ENCODE measurements at regions not wholly inside any gene's neighbourhood (a gene's known extent, or its start where the extent isn't known, plus 50 kb on each side); places are given as distances from the start of the nearest gene placed in this dataset.

- no peak overlapping the region for H3K14ac ChIP-seq (ENCODE audit: low read length)
- H3K4me3 ChIP-seq (ENCODE audit: low read length in 2 of 2): no peak overlapping the region
- H3K36me3 ChIP-seq (replicated peaks in 1 of 2; ENCODE audit: control insufficient read depth in 2 of 2, insufficient read depth in 2 of 2, low read length in 2 of 2): no peaks in the 10 kb centered on the region
- no peak overlapping the region for H3K23ac ChIP-seq (ENCODE audit: low read depth, low read length, poor library complexity)
- peaks cover 0 to 3% of the 10 kb centered on the region in 2 donors for H3K4me1 ChIP-seq (ENCODE audit: control insufficient read depth in 2 of 2, insufficient read depth in 1 of 2, low read depth in 1 of 2, low read length in 2 of 2)
- H2AFZ ChIP-seq (ENCODE audit: low read length): no peak overlapping the region
- H2BK15ac ChIP-seq (ENCODE audit: low read length): no peak overlapping the region
- no peak overlapping the region for H3K4me2 ChIP-seq (ENCODE audit: insufficient read depth, low read length, poor library complexity, severe bottlenecking)
- H2BK120ac ChIP-seq (ENCODE audit: low read depth, low read length): no peak overlapping the region
- H3K9ac ChIP-seq (ENCODE audit: low read depth, low read length, poor library complexity): no peak overlapping the region
- H3K27ac ChIP-seq (replicated peaks; ENCODE audit: low read length): no peak overlapping the region
- WGBS, 2 donors (ENCODE audit: extremely low coverage in 2 of 2, insufficient read length in 2 of 2, insufficient replicate concordance in 1 of 2): no CpG with 5 or more reads among the region's 1 CpG
- no peak overlapping the region for H2AK5ac ChIP-seq (ENCODE audit: low read depth, low read length)
- H3K4ac ChIP-seq (ENCODE audit: low read length): no peak overlapping the region
- H4K8ac ChIP-seq (ENCODE audit: low read depth, low read length): no peak overlapping the region
- no peaks in the 10 kb centered on the region for H3K79me1 ChIP-seq (ENCODE audit: low read depth, low read length)
- no peaks in the 10 kb centered on the region for H3K9me3 ChIP-seq (replicated peaks in 1 of 2; ENCODE audit: control insufficient read depth in 2 of 2, insufficient read depth in 1 of 2, low read depth in 1 of 2, low read length in 2 of 2)
- H2BK12ac ChIP-seq (ENCODE audit: low read length): no peak overlapping the region
- no peak for DNase-seq (ENCODE audit: low spot score)
- no peak overlapping the region for H3K18ac ChIP-seq (ENCODE audit: low read length)
- H3K27me3 ChIP-seq (ENCODE audit: control insufficient read depth in 3 of 3, insufficient read depth in 3 of 3, low read depth in 1 of 3, low read length in 3 of 3): no peaks in the 10 kb centered on the region
- H4K91ac ChIP-seq (ENCODE audit: low read depth, low read length, poor library complexity): no peak overlapping the region
- no peak overlapping the region for H2BK5ac ChIP-seq (ENCODE audit: low read length)
Observed at GRCh38 chr4:138832563-138832962, 183.0 kb upstream of the NOCT start.

GRCh38 chr4:138831948-138832347 is 183.6 kb upstream of the NOCT start:
- Histone ChIP-seq H3K4me3 (ENCODE audit: low read length in 2 of 2) (no peak overlapping the region), H3K9me3 (replicated peaks in 1 of 2; ENCODE audit: control insufficient read depth in 2 of 2, insufficient read depth in 1 of 2, low read depth in 1 of 2, low read length in 2 of 2) (no peaks in the 10 kb centered on the region), H3K23ac (ENCODE audit: low read depth, low read length, poor library complexity) (no peak overlapping the region), H4K8ac (ENCODE audit: low read depth, low read length) (no peak overlapping the region), H3K9ac (ENCODE audit: low read depth, low read length, poor library complexity) (no peak overlapping the region), H3K79me1 (ENCODE audit: low read depth, low read length) (no peaks in the 10 kb centered on the region), H3K27ac (replicated peaks; ENCODE audit: low read length) (no peak overlapping the region), H4K91ac (ENCODE audit: low read depth, low read length, poor library complexity) (no peak overlapping the region), H2AFZ (ENCODE audit: low read length) (no peak overlapping the region), H2BK120ac (ENCODE audit: low read depth, low read length) (no peak overlapping the region), H3K4ac (ENCODE audit: low read length) (no peak overlapping the region), H3K36me3 (replicated peaks in 1 of 2; ENCODE audit: control insufficient read depth in 2 of 2, insufficient read depth in 2 of 2, low read length in 2 of 2) (no peaks in the 10 kb centered on the region), H3K14ac (ENCODE audit: low read length) (no peak overlapping the region), H3K18ac (ENCODE audit: low read length) (no peak overlapping the region), H3K4me1 (ENCODE audit: control insufficient read depth in 2 of 2, insufficient read depth in 1 of 2, low read depth in 1 of 2, low read length in 2 of 2) (peaks cover 0 to 3% of the 10 kb centered on the region in 2 donors), H3K4me2 (ENCODE audit: insufficient read depth, low read length, poor library complexity, severe bottlenecking) (no peak overlapping the region), H2BK12ac (ENCODE audit: low read length) (no peak overlapping the region), H2BK15ac (ENCODE audit: low read length) (no peak overlapping the region), H3K27me3 (ENCODE audit: control insufficient read depth in 3 of 3, insufficient read depth in 3 of 3, low read depth in 1 of 3, low read length in 3 of 3) (no peaks in the 10 kb centered on the region), H2AK5ac (ENCODE audit: low read depth, low read length) (no peak overlapping the region), H2BK5ac (ENCODE audit: low read length) (no peak overlapping the region)
- no CpG with 5 or more reads among the region's 2 CpGs for WGBS, 2 donors (ENCODE audit: extremely low coverage in 2 of 2, insufficient read length in 2 of 2, insufficient replicate concordance in 1 of 2)
- DNase-seq (ENCODE audit: low spot score): no peak

GRCh38 chr4:138828926-138829325 is 186.7 kb upstream of the NOCT start:
- Histone ChIP-seq H2BK12ac (ENCODE audit: low read length) (no peak overlapping the region), H2BK120ac (ENCODE audit: low read depth, low read length) (no peak overlapping the region), H3K27me3 (ENCODE audit: control insufficient read depth in 3 of 3, insufficient read depth in 3 of 3, low read depth in 1 of 3, low read length in 3 of 3) (no peaks in the 10 kb centered on the region), H2BK5ac (ENCODE audit: low read length) (no peak overlapping the region), H3K9me3 (replicated peaks in 1 of 2; ENCODE audit: control insufficient read depth in 2 of 2, insufficient read depth in 1 of 2, low read depth in 1 of 2, low read length in 2 of 2) (no peaks in the 10 kb centered on the region), H3K4me2 (ENCODE audit: insufficient read depth, low read length, poor library complexity, severe bottlenecking) (no peak overlapping the region), H2AFZ (ENCODE audit: low read length) (no peak overlapping the region), H3K4me3 (ENCODE audit: low read length in 2 of 2) (no peak overlapping the region), H3K27ac (replicated peaks; ENCODE audit: low read length) (no peak overlapping the region), H3K14ac (ENCODE audit: low read length) (no peak overlapping the region), H3K18ac (ENCODE audit: low read length) (no peak overlapping the region), H3K36me3 (replicated peaks in 1 of 2; ENCODE audit: control insufficient read depth in 2 of 2, insufficient read depth in 2 of 2, low read length in 2 of 2) (no peaks in the 10 kb centered on the region), H3K4ac (ENCODE audit: low read length) (no peak overlapping the region), H3K79me1 (ENCODE audit: low read depth, low read length) (no peaks in the 10 kb centered on the region), H2BK15ac (ENCODE audit: low read length) (no peak overlapping the region), H3K23ac (ENCODE audit: low read depth, low read length, poor library complexity) (no peak overlapping the region), H3K9ac (ENCODE audit: low read depth, low read length, poor library complexity) (no peak overlapping the region), H4K91ac (ENCODE audit: low read depth, low read length, poor library complexity) (no peak overlapping the region), H4K8ac (ENCODE audit: low read depth, low read length) (no peak overlapping the region), H2AK5ac (ENCODE audit: low read depth, low read length) (no peak overlapping the region), H3K4me1 (ENCODE audit: control insufficient read depth in 2 of 2, insufficient read depth in 1 of 2, low read depth in 1 of 2, low read length in 2 of 2) (no peaks in the 10 kb centered on the region)
- WGBS, 2 donors (ENCODE audit: extremely low coverage in 2 of 2, insufficient read length in 2 of 2, insufficient replicate concordance in 1 of 2): no CpG with 5 or more reads among the region's 1 CpG
- DNase-seq (ENCODE audit: low spot score): no peak

- H2BK12ac ChIP-seq (ENCODE audit: low read length): no peak overlapping the region
- H3K36me3 ChIP-seq (replicated peaks in 1 of 2; ENCODE audit: control insufficient read depth in 2 of 2, insufficient read depth in 2 of 2, low read length in 2 of 2): no peaks in the 10 kb centered on the region
- no peak overlapping the region for H4K91ac ChIP-seq (ENCODE audit: low read depth, low read length, poor library complexity)
- no peak overlapping the region for H3K4me3 ChIP-seq (ENCODE audit: low read length in 2 of 2)
- no peaks in the 10 kb centered on the region for H3K79me1 ChIP-seq (ENCODE audit: low read depth, low read length)
- H3K4ac ChIP-seq (ENCODE audit: low read length): no peak overlapping the region
- H2BK5ac ChIP-seq (ENCODE audit: low read length): no peak overlapping the region
- no peak overlapping the region for H3K27ac ChIP-seq (replicated peaks; ENCODE audit: low read length)
- no peak overlapping the region for H3K4me2 ChIP-seq (ENCODE audit: insufficient read depth, low read length, poor library complexity, severe bottlenecking)
- H3K23ac ChIP-seq (ENCODE audit: low read depth, low read length, poor library complexity): no peak overlapping the region
- H3K18ac ChIP-seq (ENCODE audit: low read length): no peak overlapping the region
- H4K8ac ChIP-seq (ENCODE audit: low read depth, low read length): no peak overlapping the region
- no peaks in the 10 kb centered on the region for H3K27me3 ChIP-seq (ENCODE audit: control insufficient read depth in 3 of 3, insufficient read depth in 3 of 3, low read depth in 1 of 3, low read length in 3 of 3)
- H3K9me3 ChIP-seq (replicated peaks in 1 of 2; ENCODE audit: control insufficient read depth in 2 of 2, insufficient read depth in 1 of 2, low read depth in 1 of 2, low read length in 2 of 2): no peaks in the 10 kb centered on the region
- no peak overlapping the region for H3K14ac ChIP-seq (ENCODE audit: low read length)
- H2AFZ ChIP-seq (ENCODE audit: low read length): no peak overlapping the region
- no peak overlapping the region for H2AK5ac ChIP-seq (ENCODE audit: low read depth, low read length)
- H3K9ac ChIP-seq (ENCODE audit: low read depth, low read length, poor library complexity): no peak overlapping the region
- no peak overlapping the region for H2BK15ac ChIP-seq (ENCODE audit: low read length)
- H3K4me1 ChIP-seq (ENCODE audit: control insufficient read depth in 2 of 2, insufficient read depth in 1 of 2, low read depth in 1 of 2, low read length in 2 of 2): no peaks in the 10 kb centered on the region
- no CpG with 5 or more reads among the region's 2 CpGs for WGBS, 2 donors (ENCODE audit: extremely low coverage in 2 of 2, insufficient read length in 2 of 2, insufficient replicate concordance in 1 of 2)
- DNase-seq (ENCODE audit: low spot score): no peak
- no peak overlapping the region for H2BK120ac ChIP-seq (ENCODE audit: low read depth, low read length)
Observed at GRCh38 chr4:138826754-138827153, 188.8 kb upstream of the NOCT start.

Measured in neuronal stem cell (in vitro differentiated cells).